Stimulated activated CD8-positive, alpha-beta memory T cell treated with anti-CD3 and anti-CD28 coated beads, Interleukin-15, amount 100 ng/mL, for 24 hours (primary cell): ENCODE measurements at regions not wholly inside any gene's neighbourhood (a gene's known extent, or its start where the extent isn't known, plus 50 kb on each side); places are given as distances from the start of the nearest gene placed in this dataset.
"Not testable (repeated sequence)": the region's sequence is repeated elsewhere in the genome, so short reads cannot be mapped to it uniquely, and the experiment has no call there.

Experiments used
- DNase-seq: peaks from one replicate; pipeline ENCODE4 v3.0.0-alpha.2; 2020; ENCODE audit warnings: low read depth

DNA sequence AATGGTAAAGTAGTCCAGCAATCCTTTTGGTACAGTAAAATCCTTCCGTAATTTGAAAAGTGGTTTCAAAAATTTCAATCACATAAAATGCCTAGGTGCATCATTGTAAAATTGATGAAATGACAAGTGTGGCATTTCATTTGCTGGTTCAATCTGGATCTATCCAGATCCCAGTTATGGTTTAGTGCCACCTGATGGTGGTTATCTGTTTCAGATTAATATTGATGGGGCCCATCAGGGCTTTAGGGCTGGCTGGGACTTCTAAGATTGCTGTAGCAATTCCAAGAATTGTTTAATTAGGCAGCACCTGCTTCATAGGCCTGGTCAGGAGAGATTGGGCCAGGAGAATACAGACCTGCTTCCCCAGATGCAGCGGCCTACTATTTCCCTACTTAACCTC is 55.5 kb upstream of the PIK3C3 start:
- DNase-seq, result no peak

GRCh38 chr18:41893432-41893831 is 61.6 kb upstream of the PIK3C3 start:
- DNase-seq, result no peak

- no peak for DNase-seq
These were observed 67.9 kb upstream of the PIK3C3 start for GRCh38 chr18:41887100-41887499.

DNA sequence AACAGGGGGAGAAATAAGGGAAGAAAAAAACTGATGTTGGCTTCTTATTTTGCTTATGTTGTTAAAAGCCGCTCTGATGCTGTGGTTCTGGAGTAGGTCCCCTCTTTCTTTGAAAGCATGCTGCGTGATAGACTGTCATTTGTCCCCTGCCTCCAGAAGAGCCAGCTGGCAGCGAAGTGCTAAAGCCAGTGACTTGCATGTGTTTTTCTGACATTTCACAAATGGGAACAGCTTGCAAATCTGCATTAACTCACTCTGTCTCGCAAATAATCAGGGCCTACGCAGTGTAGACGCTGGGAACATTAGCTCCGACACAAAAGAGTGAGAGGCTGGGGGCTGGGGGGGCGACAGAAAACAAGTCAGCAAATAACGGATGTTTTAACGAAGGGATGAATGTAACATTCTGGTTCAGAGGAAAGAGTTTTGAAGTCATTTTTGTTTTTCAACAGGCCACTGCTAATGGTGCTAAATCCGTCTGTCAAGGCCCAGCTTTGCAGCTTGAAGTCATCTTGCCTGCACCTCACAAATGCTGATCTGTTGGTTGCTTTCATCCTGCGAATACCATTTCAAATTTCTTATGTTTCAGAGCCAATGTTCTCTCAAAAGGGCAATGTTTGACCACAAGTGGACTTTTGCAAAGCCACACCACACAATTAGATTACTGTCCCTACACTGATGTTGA is 68.8 kb upstream of the PIK3C3 start:
- DNase-seq, result no peak

DNA sequence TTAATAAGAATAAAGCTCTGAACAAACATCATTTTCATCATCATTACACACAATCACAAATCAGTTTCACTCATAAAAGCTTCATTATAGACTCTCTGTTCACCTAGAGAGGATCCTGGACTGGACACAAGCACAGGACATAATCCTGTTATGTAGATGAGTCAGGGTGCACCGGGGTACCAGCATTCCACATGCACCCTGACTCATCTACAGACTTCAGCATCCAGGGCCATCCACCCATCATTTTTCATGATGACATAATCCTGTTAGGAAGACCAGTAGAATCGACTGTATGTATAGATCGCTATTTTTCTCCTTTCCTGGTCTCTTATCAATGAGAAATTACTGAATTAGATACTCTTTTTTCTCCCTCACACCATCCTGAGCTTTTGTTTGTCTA is 73.7 kb upstream of the PIK3C3 start:
- DNase-seq, result no peak

DNA sequence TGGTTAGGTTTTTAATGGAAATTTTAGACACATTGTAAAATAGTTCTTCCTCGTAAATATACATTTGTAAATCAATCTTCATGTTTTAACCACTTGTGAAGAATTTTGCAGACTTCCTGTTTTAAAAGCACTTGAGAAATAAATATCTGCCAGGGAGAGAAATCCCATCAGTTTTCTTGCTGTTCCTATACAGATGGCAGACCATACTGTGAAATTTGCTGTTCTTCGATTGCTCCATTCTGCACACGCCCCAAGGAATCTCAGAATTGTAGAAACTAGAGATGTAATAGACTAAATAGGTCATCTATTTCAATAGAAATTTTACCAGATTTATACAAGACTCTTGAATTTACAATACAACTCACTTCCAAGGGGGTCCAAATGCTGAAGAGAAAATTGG is 75.8 kb upstream of the PIK3C3 start:
- no peak for DNase-seq

GRCh38 chr18:41875094-41875780 is 79.8 kb upstream of the PIK3C3 start:
- no peak for DNase-seq

- no peak for DNase-seq
These were observed 81.3 kb upstream of the PIK3C3 start for GRCh38 chr18:41873730-41874129.

GRCh38 chr18:41872206-41872605 is 82.8 kb upstream of the PIK3C3 start:
- no peak for DNase-seq

DNA sequence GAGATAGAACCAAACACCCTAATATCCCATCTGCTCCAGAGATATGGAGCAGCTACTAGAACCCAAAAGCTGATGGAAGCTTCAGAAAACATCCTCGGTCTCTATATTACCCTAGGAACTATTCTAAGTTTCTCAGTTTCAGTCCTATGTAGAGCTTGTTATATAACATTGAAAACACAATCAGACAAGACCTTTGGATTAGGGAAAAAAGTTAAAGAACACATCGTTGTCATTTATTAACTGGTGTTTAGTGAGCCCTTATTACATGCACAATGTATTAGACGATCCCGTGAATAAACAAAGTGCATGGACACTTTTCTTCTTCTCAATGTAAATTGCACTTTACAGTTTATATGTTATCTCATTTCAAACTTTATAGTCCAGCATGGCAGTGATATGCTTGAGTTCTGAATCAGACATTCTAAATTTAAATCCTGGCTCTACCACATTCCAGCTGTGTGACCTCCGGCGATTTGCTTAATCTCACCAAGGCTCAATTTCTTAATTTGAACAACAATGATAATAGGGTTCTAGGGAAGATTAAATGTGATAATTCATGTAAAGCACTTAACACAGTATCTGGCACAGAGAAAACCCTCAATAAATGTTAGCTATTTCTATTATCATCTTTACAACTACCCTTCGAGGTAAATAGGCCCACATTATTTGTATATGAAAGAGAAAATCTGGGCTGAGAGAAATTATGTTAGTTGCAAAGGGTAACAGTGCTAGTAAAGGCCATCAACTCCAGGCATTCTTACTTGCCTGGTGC is 83.6 kb upstream of the PIK3C3 start:
- DNase-seq, result no peak

DNA sequence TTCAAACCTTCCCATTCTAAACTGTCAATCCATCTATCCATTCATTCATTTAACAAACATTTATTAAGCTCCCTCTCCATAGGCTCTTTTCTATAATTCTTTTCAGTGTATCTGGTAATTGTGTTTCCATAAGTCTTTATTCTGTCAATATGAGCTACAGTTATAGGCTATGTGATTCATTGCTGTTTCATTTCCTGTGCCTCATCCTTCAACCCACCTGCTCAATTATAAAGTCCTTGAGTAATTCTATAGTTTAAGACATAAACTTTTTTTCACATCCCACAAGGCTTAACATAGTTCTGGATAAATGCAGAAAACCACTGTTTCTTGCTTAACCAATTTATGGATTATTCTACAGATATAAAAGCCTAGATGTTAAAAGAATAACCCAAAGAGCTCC is 84.2 kb upstream of the PIK3C3 start:
- DNase-seq, result no peak

DNA sequence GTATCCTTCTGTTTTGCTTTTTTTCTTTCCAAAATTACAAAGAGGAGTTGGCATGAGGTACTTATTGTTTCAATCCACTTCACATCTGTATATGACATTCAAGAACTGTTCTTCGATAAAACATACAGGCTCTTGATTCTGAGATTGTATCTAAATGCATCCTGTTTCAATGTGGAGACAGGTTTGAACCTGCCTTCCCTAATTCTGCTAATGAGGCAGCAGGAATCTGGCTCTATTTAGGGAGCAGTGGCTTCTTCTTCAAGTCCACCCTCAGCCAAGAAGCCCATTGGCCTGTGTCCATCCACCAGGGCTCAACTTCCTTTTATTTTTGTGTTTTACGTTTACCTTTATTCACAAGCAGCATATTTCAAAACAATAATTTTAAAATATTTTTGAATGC is 84.8 kb upstream of the PIK3C3 start:
- no peak for DNase-seq

GRCh38 chr18:41865796-41866195 is 89.2 kb upstream of the PIK3C3 start:
- DNase-seq, result not testable (repeated sequence)

DNA sequence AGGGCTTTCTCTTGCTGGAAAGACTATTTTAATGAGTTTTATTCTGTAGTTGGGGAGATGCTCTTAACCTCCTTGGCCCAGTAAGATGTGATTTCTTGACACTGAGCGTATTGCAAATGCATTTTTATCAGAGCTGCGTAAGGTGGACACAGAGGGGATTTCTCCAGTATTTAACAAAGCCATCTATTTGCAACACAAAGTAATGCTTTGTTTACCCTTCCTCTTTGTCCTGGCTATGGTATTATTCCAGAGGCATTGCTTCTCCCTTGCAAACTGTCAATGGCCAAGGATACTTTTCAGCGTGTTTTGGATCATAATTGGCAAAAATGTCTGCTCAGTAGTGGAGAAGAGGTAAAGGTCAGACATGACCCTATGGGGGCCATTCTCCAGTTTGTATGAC is 90.8 kb upstream of the PIK3C3 start:
- DNase-seq, result no peak

DNA sequence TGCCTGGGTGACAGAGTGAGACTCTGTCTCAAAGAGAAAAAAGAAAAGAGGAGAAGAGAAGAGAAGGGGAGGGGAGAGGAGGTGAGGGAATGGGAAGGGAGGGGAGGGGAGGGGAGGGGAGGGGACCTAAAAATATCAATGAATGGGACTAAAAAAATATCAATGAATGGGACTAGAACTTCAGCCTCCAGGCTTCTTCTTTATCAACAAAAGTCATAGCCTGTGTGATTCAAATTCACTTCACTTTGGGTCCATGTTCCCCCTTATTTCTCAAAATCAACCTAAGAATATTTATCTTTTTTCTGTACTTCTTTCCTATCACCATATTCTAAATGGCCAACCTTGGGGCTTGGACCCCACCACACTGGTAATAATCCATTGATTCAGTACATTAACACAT is 92.1 kb upstream of the PIK3C3 start:
- no peak for DNase-seq

DNA sequence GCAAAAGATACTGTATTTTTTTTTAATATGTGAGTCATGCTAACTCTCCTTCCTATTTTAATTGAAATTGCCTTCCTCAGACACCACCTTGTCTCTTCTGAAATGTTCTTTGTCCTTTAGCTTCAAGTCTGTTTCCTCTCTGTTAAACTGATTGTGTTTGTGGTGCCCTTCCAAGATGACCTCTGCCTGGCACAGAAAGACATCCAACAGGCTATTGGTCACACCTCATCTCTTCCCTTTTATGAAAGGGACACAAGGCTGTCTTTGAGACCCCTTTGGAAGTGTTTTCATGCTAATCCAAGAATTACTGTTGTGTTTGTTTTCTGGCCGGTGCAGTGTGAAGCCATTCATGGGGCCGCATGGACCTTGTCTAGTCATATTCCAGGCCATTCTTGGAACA is 94.0 kb upstream of the PIK3C3 start:
- DNase-seq, result no peak

- DNase-seq, result no peak
These were observed 96.1 kb upstream of the PIK3C3 start for GRCh38 chr18:41858761-41859555.

- DNase-seq, result no peak
These were observed 101.8 kb upstream of the PIK3C3 start for GRCh38 chr18:41853280-41853679.

DNA sequence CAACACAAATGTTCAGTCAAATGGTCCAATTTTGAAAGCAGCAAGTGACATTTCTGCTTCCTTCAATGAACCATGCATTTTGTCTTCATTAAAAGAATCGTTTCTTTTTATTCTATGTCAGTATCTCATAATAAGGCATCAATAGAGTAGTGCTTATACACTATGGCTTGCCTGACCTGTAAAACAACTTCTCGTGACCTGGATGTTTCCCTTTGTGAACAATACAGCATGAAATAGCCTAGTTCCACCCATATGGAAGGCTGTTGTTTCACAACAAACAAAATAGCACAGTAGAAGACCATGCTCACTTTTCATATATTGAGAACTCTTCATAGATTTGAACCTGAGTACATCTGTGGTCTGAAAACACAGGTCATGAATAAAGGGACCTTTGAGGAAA is 104.3 kb upstream of the PIK3C3 start:
- no peak for DNase-seq

DNA sequence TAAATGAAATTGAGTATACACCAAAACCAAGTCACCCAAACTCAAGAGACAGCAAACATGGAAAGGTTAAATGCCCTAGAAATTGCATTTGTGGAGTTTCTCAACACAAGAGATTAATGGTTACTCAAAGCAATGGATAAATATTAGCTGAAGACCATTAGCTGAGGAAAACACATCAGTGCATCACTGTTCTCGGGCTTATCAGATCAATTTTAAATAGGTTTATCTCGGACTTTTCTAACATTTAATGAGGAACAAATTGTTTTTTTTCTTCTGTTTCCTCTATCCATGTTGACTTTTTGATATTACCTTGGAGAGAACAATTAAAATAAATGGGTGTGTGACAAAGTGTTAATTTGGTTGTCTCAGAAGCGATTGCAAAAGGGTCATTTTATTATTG is 105.4 kb upstream of the PIK3C3 start:
- DNase-seq, result no peak

DNA sequence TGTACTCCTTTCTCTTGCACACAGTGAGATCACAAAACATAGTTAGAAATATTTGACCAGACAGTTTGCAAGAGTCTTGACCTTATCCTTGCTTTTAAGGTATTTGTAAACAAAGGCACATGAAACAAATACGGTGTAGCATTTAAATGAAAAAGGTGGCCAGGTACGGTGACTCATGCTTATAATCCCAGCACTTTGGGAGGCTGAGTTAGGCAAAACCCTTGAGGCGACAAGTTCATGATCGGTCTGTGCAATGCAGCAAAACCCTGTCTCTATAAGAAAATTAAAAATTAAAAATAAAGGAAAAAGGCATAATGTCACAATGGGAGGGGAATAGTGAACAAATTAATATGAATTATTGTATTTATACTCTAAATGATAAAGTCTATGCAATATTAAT is 109.5 kb upstream of the PIK3C3 start:
- no peak for DNase-seq

DNA sequence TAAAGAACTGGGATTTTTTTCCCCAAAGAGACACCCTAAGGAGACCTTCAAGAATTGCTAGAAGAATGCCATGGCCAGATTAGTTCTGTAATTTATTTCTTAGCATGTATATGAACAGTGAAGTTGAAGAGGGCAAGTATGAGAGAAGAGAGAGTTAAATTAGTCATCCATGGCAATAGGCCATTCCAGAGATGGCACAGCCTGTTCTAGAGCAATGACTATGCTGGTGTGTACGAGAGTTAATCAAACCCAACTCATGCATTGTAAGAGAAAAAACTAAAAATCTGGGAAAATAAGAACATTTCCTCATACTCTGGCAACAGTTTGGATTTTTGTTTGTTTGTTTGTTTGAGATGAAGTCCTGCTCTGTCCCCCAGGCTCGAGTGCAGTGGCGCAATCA is 112.1 kb upstream of the PIK3C3 start:
- no peak for DNase-seq
